Fibroblast of upper back skin (primary cell): ENCODE measurements at regions not wholly inside any gene's neighbourhood (a gene's known extent, or its start where the extent isn't known, plus 50 kb on each side); places are given as distances from the start of the nearest gene placed in this dataset.
"Not testable (repeated sequence)": the region's sequence is repeated elsewhere in the genome, so short reads cannot be mapped to it uniquely, and the experiment has no call there.

Experiments
- DNase-seq: peaks from one replicate; pipeline ENCODE4 v3.0.0-alpha.2; 2013

DNA sequence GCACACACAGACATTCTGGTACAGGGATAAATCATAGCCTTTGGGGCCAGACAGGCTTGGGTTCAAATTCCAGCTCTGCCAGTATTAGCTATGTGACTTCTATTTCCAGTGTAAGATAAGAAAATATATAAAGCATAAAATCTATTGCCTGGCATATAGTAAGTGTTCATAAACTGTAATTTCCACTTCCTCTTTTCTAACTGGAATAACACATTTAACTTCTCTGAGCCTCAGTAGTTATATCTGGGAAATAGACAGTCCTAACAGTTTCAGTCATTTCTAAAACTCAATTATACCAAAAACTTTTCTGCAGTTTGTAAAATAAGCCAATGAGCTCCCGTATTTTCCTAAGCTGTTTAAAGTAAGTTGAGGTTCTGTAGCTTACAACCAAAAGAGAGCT is 351.4 kb downstream of the ZNF326 start:
- DNase-seq = no peak

DNA sequence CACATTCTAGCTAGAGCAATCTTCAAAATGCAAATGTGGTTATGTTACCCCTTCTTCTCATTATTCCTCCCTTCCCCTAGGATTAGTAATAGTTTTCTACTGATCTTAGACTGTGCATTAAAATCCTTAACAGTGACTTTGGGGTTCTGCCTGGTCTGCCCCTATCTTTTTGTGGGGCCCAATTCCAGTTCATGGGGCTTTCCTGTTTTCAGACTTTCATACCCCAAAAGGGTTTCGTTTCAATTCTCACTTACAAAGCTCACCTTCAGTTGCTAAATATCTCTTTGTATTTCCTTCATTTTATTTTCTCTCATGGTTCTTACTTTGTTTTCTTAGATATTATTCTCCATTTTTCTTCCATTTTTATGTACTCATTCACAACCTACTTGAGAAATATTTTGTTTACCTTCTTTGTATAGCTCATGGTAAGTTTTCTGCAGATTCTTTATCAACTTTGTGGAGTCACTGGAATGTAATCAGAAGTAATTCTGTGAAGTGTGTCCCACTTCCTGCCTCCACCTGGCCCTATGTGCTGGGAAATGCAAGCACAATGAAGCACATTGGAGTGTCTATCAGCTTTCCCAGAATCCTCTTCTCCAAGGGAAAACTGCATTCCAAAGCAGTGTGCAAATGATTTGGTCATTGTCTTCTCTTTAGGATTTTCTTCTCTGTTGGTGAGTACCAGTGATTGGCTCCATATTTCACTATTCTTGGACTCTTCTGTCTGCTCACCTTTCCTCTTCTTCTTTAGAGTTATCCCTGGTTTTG is 350.2 kb downstream of the ZNF326 start:
- no peak for DNase-seq

DNA sequence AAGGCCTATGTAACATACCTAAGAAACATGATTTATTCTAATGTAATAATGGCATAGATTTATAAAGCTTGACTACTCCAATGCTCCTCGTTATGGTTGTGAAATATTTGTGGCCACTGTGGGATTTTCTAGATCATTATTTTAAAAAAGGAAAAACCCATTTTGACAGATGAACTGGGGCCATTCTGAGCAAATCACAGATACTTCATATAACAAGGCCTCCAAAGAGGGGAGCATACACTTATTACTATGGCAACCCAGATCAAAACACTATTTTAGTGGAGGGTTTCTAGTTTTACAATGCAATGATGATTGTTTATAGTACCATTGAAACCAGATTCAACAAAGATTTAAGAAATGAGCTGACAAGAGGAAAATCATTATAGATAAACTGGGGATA is 346.6 kb downstream of the ZNF326 start:
- no peak for DNase-seq

DNA sequence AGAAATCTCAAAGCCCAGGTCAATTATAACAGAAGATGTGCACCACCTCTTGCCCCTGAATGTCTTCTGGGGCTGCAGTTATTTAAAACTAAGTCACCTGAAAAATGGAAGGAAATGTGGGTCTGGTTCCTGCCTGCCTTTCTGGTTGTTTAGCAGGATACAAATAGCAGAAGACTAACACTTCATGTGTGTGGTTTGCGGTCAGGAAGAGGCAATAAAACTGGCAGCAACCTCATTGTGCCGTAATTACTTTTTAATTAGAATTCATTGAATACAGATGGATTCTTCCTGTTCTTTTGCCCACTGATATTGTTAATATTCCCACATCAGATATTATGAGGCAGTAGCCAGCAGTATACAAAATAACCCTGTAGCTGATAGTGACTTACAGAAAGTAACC is 345.7 kb downstream of the ZNF326 start:
- no peak for DNase-seq

DNA sequence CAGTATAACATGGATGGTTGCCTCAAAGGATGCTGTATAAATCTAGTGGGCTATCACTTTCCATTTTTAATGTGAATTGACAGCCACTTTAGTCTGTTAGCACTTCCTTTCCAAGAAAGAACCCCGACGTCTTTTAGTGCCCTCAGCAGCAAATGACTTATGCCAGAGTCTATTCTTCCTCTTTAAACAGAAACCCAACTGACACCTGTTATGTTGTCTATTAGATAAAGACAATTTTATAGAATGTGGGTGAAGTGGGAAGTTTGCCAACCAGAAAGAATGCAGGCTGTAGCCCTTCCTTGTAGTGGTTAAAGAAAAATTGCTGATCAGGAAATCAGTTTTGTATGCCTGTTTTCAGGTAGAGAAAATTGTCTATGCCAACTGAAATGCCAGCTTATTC is 344.9 kb downstream of the ZNF326 start:
- no peak for DNase-seq

DNA sequence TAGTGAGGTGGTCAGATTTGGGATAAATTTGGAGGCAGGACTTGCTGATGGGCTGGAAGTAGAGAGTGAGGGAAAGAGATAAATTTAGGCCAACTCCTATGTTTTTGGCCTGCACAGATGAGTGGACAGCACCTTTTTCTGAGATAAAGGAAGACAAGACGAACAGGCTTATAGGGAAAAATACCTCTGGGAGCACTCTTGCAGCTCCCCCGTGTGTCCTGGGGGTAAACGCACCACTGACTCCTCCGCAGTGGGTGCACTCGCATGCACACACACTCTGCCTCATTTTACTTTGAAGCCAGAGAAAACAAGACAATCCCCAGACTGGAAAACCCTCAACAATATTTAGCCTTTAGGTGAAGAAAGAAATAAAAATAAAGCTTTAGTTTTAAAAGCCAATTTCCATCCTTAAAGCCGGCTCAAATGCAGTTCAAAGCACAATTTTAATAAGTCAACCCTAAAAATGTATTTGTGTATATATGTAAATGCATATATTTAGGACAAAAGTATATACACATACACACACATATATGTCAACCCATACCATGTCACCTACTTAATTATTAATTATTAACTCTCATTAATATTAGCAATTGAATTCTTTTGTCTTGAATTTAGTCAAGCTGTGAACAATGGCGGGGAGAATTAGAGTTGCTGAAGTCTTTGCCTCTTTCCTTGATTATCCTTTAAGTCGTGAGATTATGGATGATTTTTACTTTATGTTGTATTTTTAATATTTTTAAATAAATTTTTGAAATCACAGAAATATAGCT is 341.8 kb downstream of the ZNF326 start:
- no peak for DNase-seq

DNA sequence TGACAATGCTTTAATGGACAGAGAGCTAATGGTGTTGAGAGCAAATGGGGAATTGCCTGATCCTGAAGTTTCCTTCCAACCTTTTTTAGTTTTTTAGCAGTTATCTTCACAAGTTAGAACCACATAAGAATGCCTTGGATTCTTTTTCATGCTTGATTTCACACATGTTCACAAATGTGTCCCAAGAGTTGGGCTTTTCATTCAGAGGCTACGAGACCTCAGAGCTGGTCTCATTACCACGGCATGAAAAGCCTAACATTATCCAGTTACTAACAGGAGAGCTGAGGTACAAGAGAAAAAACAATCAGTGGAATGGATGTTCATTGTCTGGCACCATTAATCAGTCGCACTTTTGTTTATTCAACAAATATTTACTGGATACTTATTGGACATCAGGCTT is 340.6 kb downstream of the ZNF326 start:
- no peak for DNase-seq

DNA sequence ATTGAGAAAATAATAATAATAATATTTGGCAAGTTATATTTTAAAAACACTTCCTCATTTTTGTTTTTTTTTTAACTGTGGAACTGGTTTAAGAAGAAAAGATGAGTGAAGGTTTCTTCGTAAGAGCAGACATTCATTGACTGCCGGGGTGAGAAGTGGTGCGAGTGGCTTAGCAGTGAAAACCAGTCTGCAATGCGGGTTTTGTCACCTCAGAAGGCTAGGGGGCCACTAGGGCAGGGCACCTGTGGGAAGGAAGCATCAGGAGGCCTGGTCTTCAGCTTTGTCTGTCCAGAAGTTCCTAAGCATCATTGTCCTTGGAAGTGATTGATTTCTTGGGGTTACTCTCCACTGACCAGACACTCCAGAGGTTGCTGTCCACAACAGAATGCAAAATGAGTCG is 339.2 kb downstream of the ZNF326 start:
- no peak for DNase-seq

DNA sequence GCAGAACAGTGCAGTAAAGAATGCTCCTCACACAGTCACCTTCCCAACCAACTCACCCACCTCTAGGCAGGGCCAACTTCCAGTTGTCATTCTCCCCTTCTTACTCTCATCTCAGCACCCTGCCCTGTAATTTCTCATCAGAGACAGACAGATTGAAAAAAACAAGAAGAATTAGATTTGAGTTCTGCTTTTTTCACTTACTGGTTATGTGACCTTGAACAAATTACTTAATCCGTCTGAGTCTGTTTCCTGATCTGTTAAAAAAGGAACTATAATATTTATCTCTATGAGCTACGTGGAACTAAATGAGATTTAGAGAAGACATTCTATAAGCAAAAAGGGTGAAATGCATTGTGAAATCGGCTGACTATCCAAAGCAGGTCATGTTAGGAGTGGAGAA is 330.3 kb downstream of the ZNF326 start:
- no peak for DNase-seq

DNA sequence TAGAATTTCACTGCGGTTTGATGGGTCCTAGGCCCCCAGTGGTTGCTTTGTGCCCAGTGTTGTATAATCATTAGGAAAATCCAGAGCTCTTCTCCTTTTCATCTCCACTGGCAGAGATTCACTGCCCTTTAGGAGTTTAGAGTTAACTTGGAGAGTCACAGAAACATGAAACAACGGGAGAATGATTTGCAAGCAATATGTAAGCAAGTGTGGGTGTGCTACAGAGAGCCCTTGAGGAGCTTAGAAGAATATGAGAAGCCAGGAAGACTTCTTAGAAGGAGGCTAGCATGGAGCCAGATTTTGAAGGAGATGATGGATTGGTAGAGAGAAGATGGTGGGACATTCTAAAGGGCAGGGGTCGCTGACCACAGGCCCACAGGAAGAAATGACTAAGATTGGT is 327.3 kb downstream of the ZNF326 start:
- no peak for DNase-seq

DNA sequence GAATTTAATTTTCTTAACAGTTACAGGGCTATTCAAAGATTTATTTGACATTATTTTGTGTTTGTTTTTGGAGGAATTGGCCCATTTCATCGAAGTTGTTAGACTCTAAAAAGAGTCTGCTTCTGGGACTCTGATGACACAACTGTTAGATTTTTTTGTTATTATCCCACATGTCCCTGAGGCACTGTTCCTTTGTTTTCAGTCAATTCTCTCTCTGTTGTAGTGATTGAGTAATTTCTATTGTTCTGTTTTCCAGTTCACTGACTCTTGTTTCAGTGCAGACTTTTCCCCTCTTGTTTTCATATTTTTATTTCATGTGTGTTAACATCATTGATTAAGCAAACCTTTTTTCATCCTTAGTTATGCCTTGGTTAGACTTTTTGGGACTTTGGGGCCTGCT is 325.0 kb downstream of the ZNF326 start:
- no peak for DNase-seq

DNA sequence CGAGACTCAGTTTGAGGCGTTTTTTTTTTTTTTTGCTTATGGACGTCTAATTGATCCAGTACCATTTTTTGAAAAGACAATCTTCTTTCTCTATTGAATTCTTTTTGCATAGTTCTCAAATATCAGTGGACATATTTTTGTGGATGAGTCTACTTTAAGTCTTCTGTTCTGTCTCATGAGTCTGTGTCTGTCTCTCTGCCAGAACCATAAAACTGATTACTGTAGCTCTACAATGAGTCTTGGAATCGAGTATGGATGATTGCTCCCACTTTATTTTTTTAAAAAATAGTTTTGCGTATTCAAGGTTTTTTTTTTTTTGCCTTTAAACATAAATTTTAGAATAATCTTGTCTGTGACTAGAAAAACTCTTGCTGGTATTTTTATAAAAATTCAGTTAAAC is 323.5 kb downstream of the ZNF326 start:
- DNase-seq = peak; percentile 13

DNA sequence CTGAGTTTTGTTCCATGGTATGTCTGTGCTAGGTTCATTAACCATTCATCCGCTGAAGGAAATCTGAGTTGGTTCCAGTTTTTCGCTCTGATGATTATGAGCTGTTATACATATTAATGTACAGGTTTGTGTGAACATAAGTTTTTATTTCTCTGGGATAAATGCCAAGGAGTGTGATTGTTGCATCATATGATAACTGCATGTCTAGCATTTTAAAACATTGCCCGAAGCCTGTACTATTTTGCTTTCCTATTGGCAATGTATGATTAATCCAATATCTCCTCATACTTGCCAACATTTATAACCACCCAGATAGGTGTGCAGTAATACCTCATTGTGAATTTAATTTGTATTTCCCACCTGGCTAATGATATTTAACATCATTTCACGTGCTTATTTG is 322.7 kb downstream of the ZNF326 start:
- no peak for DNase-seq

DNA sequence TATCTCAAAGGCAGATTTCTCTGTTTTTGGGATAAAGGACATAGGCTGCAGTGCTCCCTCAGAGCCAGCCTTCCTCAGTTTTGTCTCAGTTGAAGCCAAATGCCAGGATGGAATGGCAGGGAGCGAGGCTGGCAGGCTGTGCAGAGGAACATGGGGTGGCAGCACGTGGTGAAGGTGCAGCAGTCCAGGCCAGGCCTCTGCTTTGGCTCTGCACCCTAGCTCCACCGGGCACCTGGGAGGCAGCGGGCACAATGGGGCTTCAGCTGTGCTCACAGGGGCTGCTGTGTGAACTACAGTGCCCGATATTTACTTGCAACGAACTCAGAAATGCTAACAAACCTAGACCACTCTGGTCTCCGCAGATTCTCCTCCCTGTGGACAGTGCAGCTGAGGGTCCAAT is 319.6 kb downstream of the ZNF326 start:
- no peak for DNase-seq

DNA sequence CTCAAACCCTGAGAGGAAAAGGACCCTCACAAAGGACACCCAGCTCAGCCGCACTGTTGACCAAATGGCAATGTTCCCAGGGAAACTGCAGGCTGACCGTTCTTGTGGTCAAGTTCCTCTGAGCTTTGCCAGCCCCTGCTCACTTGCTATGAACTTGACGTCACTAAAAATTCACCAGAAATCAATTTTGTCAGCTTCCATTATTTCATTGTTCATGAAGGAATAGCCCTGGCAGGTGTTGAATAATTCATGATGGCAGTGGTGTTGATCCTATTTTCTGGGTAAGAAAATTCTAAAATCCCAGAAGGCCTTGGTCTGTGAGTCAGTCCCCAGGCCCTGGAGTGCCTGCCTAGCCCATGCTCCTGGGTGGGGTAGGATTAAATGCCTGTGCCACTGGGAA is 318.9 kb downstream of the ZNF326 start:
- no peak for DNase-seq

DNA sequence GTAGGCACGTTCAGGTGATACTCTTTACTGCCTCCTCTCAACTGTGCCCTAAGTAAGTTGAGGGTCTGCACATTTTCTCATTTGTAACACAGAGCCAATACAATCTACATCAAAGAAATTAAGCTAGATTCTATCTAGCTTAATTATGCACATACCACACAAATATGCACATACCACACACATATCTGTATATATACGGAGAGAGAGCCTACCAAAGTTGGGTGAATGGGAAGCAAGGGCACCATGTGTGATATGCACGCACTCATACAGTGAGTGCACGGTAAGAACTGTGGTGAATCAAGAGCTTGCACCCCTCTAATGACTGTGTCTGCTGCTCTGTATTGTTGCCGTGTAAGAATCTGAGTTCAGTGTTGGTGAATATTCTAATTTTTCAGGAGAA is 314.9 kb downstream of the ZNF326 start:
- DNase-seq = no peak

DNA sequence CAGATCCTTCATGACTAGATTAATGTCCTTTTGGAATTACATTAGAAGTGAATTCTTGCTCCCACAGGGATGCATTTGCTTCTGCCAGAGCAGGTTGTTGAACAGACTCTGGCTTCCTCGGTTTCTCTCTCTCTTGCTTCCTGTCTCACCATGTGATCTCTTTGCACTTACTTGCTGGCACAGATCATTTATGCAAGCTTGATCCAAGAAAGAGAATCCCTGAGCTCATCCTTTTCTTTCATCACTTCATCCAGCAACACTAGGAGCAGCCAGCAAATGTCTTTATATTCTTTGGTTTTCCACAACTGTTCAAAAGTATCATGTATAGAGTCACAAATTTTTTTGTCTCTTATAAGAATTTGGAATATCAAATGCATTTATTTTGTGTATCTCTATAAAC is 313.5 kb downstream of the ZNF326 start:
- no peak for DNase-seq

DNA sequence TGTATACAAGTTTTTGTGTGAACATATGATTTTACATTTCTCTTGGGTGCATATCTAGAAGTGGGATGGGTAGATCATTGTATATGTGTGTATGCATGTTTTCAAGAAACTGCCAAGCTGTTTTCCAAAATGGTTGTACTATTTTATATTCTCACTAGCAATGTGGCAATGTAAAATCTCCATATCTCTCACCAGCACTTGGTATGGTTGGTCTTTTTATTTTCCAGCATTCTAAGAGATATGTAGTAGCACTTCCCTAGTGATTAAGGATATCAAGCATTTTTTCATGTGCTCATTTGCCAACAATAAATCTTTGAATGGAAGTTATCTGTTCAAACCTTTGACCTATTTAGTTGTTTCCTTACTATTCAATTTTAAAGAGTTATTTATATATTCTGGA is 310.7 kb downstream of the ZNF326 start:
- DNase-seq = no peak

DNA sequence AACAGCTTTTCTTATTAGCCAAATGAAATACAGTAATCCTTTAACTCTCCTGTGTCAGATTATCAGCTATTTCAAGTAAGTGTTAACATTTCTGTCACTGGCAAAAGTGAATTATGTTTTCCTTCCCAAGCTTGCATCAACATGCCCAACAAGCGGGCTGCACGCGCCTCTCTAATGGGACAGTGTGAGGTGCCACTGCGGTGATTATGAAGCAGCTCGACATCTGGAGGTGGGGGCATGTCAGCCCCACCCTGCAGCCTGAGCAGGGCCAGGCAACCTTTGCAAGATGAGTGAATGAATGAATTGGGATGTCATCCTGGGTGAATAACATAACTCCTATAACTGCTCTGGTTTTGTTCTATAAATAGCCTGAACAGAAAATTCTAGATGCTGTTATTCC is 301.4 kb downstream of the ZNF326 start:
- DNase-seq = no peak

DNA sequence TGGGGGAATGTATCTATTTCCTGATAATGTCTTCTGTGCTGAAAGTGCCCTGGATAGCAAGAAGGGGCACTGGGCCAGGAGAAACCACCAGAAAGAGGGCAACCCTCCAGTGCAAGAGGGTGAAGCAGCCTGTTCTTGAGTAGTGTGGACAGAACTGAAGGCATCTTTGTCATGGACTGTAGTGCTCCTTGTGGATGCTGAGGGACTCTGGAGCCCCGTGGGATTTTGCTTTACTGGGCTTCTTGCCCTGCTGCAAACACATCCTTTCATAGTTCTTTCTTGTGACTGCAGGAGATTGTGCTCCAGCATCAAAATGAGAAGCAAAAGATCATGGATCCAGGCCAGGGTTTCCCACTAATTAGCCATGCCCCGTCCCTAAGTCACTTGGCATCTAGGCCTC is 300.6 kb downstream of the ZNF326 start:
- DNase-seq = no peak

DNA sequence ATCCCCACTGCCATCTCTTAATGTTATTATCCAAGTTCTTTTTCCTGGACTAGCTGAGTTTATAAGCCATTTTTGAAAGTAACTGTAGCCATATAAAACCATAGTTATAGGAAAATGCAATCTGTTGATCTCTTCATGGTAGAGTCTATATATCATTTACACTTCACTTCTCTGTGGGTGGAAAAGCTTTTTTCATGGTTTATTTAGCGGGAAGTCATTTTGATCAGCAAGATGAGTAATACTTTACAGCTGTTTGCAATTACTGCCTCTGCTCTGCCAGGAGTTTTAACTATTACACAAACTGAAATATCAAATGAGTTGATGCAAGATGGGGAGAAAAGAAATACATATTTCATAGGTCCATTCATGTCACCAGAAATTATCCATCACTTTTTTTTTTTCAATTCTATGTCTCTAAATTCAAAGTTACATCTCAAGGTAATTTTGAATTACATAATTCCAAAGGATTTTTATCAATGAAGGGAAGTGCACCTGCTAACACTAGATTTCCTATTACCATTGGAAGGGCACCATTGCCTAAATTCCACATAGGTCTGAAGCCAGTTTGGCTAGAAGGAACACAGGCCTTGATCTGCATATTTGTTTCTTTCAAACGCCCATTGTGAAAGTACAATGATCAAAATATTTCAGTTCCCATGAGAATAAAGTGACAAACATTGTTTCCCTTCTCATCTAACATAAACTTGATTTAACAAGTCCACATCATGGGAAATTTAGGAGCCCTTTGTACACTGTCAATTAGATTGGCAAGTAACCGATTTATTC is 296.7 kb downstream of the ZNF326 start:
- peak; percentile 23 for DNase-seq

DNA sequence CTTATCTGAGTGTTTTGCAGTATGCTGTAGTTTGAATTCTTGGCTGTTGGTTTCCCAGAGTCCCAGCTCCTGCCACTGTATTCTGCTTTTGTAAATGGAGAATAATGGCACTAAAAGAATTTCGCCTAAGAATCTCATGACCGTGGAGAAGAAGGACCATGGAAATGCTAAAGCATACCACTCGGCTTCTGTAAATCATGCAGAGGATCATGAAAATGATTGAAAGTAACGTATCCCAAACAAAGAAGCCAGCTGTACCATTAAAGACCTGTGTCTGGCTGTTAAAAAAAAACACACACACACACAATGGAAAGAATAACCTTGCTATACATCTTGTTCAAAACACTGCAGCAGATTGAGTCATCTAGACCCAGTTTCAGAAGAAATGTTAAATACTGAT is 287.9 kb downstream of the ZNF326 start:
- DNase-seq = no peak

DNA sequence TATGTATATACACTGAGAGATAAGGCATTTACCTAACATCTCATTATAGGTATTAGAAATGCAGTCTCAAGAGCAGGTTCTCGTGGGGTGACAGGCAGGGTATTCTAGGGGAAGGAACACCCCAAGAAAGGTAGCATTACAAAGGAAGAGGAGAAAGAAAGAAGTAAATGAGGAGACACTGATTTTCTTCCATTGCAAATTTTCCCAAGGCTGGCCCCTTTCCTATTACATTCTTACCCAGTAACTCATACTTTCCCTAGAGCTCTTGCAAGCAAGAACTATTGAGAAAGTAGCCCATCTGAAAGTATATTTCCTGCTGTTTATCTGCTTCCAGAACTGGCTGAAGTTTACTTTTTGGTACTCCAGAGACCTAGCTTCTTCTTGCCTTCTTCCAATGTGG is 287.0 kb downstream of the ZNF326 start:
- DNase-seq = not testable (repeated sequence)

DNA sequence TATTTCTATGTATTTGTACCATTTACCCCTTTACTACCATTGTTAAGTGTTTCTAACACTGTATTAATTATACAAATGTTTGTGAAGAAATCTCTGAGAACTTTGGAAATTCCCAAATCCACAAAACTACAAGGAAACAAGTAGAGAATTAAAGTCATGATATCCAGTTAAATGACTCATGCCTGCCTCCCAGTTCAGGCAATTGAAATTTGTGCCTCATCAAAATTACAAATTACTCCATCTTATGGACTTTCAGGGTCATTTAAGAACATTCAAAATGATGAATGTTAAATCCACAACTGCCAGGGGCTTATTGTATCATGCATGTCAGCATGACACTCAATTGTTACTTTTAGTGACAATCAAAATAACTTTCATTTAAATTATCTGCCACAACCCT is 282.4 kb downstream of the ZNF326 start:
- no peak for DNase-seq
